Stomach (tissue), 8 donors: ENCODE measurements at regions not wholly inside any gene's neighbourhood (a gene's known extent, or its start where the extent isn't known, plus 50 kb on each side); places are given as distances from the start of the nearest gene placed in this dataset.

Experiments used
- DNase-seq, 2 donors: peaks; one replicate each; pipeline versions ENCODE4 v3.0.0 to v3.0.0-alpha.2; 2013 to 2019
- H3K27ac ChIP-seq, 5 donors: fragments of 200-600 bp in 4 of 5; sonication (generic) in 4 of 5; one replicate each; pipeline ENCODE4 v1.5.1; 2013 to 2019; ENCODE audit warnings: mild to moderate bottlenecking in 1 of 5, moderate library complexity in 1 of 5
- H3K27me3 ChIP-seq, 3 donors: fragments of 200-600 bp; sonication (generic); one replicate each; pipeline ENCODE4 v1.5.1; 2017 to 2019; ENCODE audit warnings: mixed run types in 1 of 3
- H3K36me3 ChIP-seq, 4 donors: fragments of 200-600 bp; sonication (generic); 1 replicate in 3 of 4; 2 replicates in 1 of 4; pipeline ENCODE4 v1.5.1; 2016 to 2019
- H3K4me1 ChIP-seq, 4 donors: fragments of 200-600 bp; sonication (generic); one replicate each; pipeline ENCODE4 v1.5.1; 2016 to 2019
- H3K4me3 ChIP-seq, 4 donors: fragments of 200-600 bp; sonication (generic) in 3 of 4; one replicate each; pipeline ENCODE4 v1.5.1; 2016 to 2019; ENCODE audit warnings: mild to moderate bottlenecking in 1 of 4
- H3K9me3 ChIP-seq, 4 donors: fragments of 200-600 bp; sonication (generic); one replicate each; pipeline ENCODE4 v1.5.1; 2016 to 2019
- EP300 ChIP-seq: sonication (generic); formaldehyde crosslinking; IDR thresholded peaks from one replicate; pipeline ENCODE4 v1.6.1; 2017; ENCODE audit warnings: antibody characterized with exemption
- POLR2A ChIP-seq, 4 donors: fragments of 450-650 bp; IDR thresholded peaks; one replicate each; pipeline ENCODE4 v1.6.1; 2016; ENCODE audit warnings: antibody characterized with exemption in 4 of 4, control low read depth in 2 of 4, mild to moderate bottlenecking in 1 of 4, moderate library complexity in 1 of 4
- POLR2AphosphoS5 ChIP-seq, 3 donors: sonication (generic); formaldehyde crosslinking; IDR thresholded peaks; one replicate each; pipeline ENCODE4 v1.6.1; 2016; ENCODE audit warnings: antibody characterized with exemption in 3 of 3
- WGBS, 5 donors: extraction: QIAGEN DNeasy Blood & Tissue Kit in 3 of 5; methylation state at CpG; one replicate each; pipeline versions ENCODE4 v1.1.5 to v1.1.7; 2013 to 2018; 5-methylcytosine and 5-hydroxymethylcytosine counted together
- intact Hi-C: fragments of 100-400 bp; cut with DNase I; formaldehyde crosslinking; loops from one replicate; pipeline ENCODE4 v1.15.1; 2023; ENCODE audit warnings: low total_unique reads
- TF ChIP-seq, protein P1 (sequence below), 7 experiments: fragments of 450-650 bp in 4 of 7; fragments of 200-600 bp in 3 of 7; sonication (generic) in 3 of 7; IDR thresholded peaks; one replicate each; pipeline ENCODE4 v1.5.1; 2016 to 2019; ENCODE audit warnings: antibody characterized with exemption in 7 of 7, control low read depth in 2 of 7, mild to moderate bottlenecking in 1 of 7
- donor health status: healthy with polysubstance abuse.
- donor health status: Bipolar disorder and iron deficiency.
- donor health status: healthy.

- no peaks in the 10 kb centered on the region for H3K36me3 ChIP-seq
- 73 to 86% (median 82%) methylated on average over 8 of the region's 8 CpGs for WGBS, 5 donors
- no peaks in the 10 kb centered on the region for H3K9me3 ChIP-seq
- no peak overlapping the region for H3K4me3 ChIP-seq
- TF ChIP-seq, protein P1, sequence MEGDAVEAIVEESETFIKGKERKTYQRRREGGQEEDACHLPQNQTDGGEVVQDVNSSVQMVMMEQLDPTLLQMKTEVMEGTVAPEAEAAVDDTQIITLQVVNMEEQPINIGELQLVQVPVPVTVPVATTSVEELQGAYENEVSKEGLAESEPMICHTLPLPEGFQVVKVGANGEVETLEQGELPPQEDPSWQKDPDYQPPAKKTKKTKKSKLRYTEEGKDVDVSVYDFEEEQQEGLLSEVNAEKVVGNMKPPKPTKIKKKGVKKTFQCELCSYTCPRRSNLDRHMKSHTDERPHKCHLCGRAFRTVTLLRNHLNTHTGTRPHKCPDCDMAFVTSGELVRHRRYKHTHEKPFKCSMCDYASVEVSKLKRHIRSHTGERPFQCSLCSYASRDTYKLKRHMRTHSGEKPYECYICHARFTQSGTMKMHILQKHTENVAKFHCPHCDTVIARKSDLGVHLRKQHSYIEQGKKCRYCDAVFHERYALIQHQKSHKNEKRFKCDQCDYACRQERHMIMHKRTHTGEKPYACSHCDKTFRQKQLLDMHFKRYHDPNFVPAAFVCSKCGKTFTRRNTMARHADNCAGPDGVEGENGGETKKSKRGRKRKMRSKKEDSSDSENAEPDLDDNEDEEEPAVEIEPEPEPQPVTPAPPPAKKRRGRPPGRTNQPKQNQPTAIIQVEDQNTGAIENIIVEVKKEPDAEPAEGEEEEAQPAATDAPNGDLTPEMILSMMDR (IDR thresholded peaks at IDR 0.05) = no peak
- TF ChIP-seq POLR2A (IDR thresholded peaks at IDR 0.05) (no peak), POLR2AphosphoS5 (IDR thresholded peaks at IDR 0.05) (no peak), EP300 (no peak)
- no peaks in the 10 kb centered on the region for H3K27me3 ChIP-seq
- H3K27ac ChIP-seq = no peak overlapping the region
- intact Hi-C loops = no loop called here
- H3K4me1 ChIP-seq = no peaks in the 10 kb centered on the region
- no peak for DNase-seq
Measured at GRCh38 chr10:108894402-108895301, 1028.7 kb downstream of the XPNPEP1 start.

GRCh38 chr10:108877095-108877561 is 1046.2 kb downstream of the XPNPEP1 start:
- TF ChIP-seq POLR2AphosphoS5 (IDR thresholded peaks at IDR 0.05) = no peak
- TF ChIP-seq, protein P1 (IDR thresholded peaks at IDR 0.05) = no peak
- no peak for TF ChIP-seq POLR2A (IDR thresholded peaks at IDR 0.05)
- no peak for TF ChIP-seq EP300
- 34 to 43% (median 39%) methylated on average over 5 of the region's 5 CpGs for WGBS, 5 donors
- H3K27me3 ChIP-seq = no peaks in the 10 kb centered on the region
- no peaks in the 10 kb centered on the region for H3K36me3 ChIP-seq
- intact Hi-C loops = no loop called here
- DNase-seq = peak in 1 of 2 donors; percentile 7
- no peak overlapping the region for H3K27ac ChIP-seq
- H3K9me3 ChIP-seq = no peaks in the 10 kb centered on the region
- H3K4me1 ChIP-seq = peaks cover 0 to 6% (median 0%) of the 10 kb centered on the region in 4 donors
- H3K4me3 ChIP-seq = no peak overlapping the region

DNA sequence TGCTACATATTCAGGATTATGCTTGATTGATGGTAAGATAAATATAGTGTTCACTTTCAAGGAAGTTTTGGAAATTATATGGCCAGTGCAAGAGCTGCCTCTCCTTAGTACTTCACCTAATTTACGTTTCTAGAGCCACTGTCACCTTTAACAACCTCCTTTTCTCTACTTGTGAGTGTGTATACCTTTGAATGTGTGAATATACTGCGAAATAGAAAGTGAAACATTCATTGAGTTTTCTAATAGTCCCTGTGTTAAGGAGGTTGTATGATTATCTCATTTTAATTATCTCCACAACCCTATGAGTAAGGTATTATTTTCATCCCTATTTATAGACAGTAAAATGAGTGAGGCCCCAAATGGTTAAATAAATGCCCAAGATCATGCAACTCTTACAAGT is 1050.5 kb downstream of the XPNPEP1 start:
- no peak overlapping the region for H3K4me3 ChIP-seq
- TF ChIP-seq, protein P1 (IDR thresholded peaks at IDR 0.05) = no peak
- TF ChIP-seq EP300 (no peak), POLR2A (IDR thresholded peaks at IDR 0.05) (no peak), POLR2AphosphoS5 (IDR thresholded peaks at IDR 0.05) (no peak)
- WGBS, 5 donors = 50 to 71% (median 59%) methylated on average over 2 of the region's 2 CpGs
- H3K27me3 ChIP-seq = no peaks in the 10 kb centered on the region
- H3K36me3 ChIP-seq = no peaks in the 10 kb centered on the region
- no peaks in the 10 kb centered on the region for H3K9me3 ChIP-seq
- intact Hi-C loops = no loop called here
- no peak overlapping the region for H3K27ac ChIP-seq
- no peak for DNase-seq
- peaks cover 0 to 6% (median 0%) of the 10 kb centered on the region in 4 donors for H3K4me1 ChIP-seq

DNA sequence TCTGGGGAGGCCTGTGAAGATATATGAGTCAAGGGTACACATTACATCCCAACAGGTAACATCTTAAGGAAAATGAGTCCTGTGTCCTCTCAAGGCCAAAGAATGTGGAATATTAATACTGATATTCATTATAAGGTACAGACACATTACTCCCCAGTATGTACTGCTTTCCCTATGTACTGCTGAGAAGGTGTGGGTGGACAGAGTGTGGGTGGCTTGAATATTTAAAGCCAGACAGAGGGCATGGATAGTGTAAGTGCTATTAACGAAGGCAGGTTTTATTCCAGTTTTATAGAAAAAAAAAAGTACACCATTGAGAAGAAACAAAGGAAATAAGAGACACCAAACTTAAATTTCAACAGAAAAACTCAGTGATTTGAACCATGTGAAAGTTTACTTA is 1054.4 kb downstream of the XPNPEP1 start:
- H3K4me3 ChIP-seq = no peak overlapping the region
- no peak overlapping the region for H3K27ac ChIP-seq
- WGBS, 5 donors = 67 to 97% (median 71%) methylated on average over 1 of the region's 1 CpG
- no peaks in the 10 kb centered on the region for H3K4me1 ChIP-seq
- H3K9me3 ChIP-seq = no peaks in the 10 kb centered on the region
- H3K27me3 ChIP-seq = no peaks in the 10 kb centered on the region
- intact Hi-C loops = no loop called here
- TF ChIP-seq, protein P1 (IDR thresholded peaks at IDR 0.05) = no peak
- TF ChIP-seq EP300 (no peak), POLR2A (IDR thresholded peaks at IDR 0.05) (no peak), POLR2AphosphoS5 (IDR thresholded peaks at IDR 0.05) (no peak)
- no peak for DNase-seq
- no peaks in the 10 kb centered on the region for H3K36me3 ChIP-seq
